ENCODE measurements at regions not wholly inside any gene's neighbourhood (a gene's known extent, or its start where the extent isn't known, plus 50 kb on each side); places are given as distances from the start of the nearest gene placed in this dataset.

GRCh38 chr11:26162291-26162690, 169.6 kb upstream of the ANO3 start:
- Histone ChIP-seq H3K4me1 (ENCODE audit: insufficient read depth) (no peaks in the 10 kb centered on the region), H3F3A (ENCODE audit: insufficient read depth) (no peaks in the 10 kb centered on the region), H3K27ac (no peak overlapping the region), H3K79me2 (ENCODE audit: insufficient read depth) (no peaks in the 10 kb centered on the region), H3K9ac (no peak overlapping the region), H3K27me3 (replicated peaks; ENCODE audit: insufficient read depth) (no peaks in the 10 kb centered on the region), H4K20me1 (ENCODE audit: insufficient read depth) (no peaks in the 10 kb centered on the region), H2AFZ (no peak overlapping the region), H3K9me3 (ENCODE audit: low read depth) (no peaks in the 10 kb centered on the region), H3K36me3 (ENCODE audit: low read depth) (no peaks in the 10 kb centered on the region), H3K4me3 (no peak overlapping the region), H3K9me2 (ENCODE audit: insufficient read depth) (no peaks in the 10 kb centered on the region), H3K4me2 (ENCODE audit: unreplicated experiment) (no peak overlapping the region)
- in situ Hi-C loops (cut with MboI) = no loop called here
- WGBS, 2 experiments (ENCODE audit: low coverage in 1 of 2, low lambda C conversion rate in 2 of 2, missing lambda C conversion rate in 2 of 2) = 61 to 73% methylated on average over 2 of the region's 2 CpGs
- DNase-seq = no peak
- no peak for TF ChIP-seq EZH2 (IDR thresholded peaks at IDR 0.05; ENCODE audit: insufficient read depth, poor library complexity, severe bottlenecking)
- no peak for TF ChIP-seq EZH2phosphoT487 (IDR thresholded peaks at IDR 0.05; ENCODE audit: insufficient read depth, low read depth)

DNA sequence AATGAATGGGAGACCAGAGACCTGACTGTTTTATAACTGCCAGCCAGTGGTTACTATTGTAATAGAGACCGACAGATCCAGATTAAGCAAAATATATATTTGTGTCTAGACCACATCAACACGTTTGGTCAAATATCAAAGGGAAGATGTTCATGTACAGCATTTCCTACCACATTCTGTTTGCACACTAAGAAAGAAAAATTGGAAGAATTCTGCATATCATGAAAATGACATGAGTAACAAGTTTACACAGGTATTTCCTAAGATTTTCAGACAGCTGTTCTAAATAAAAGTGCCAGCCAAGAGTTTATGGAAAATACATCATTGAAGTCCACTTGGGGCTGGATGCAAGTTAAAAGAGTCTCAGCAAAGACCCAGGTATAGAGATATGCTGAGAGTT, 145.5 kb upstream of the ANO3 start:
- no peak for TF ChIP-seq EZH2phosphoT487 (IDR thresholded peaks at IDR 0.05; ENCODE audit: insufficient read depth, low read depth)
- no peak for TF ChIP-seq EZH2 (IDR thresholded peaks at IDR 0.05; ENCODE audit: insufficient read depth, poor library complexity, severe bottlenecking)
- Histone ChIP-seq H3K9ac (no peak overlapping the region), H3K4me3 (no peak overlapping the region), H2AFZ (0 out of 2 replicates have a peak overlapping the region, but pooled peaks have one; percentile 6), H3K9me3 (ENCODE audit: low read depth) (no peaks in the 10 kb centered on the region), H3K27ac (no peak overlapping the region), H3K27me3 (replicated peaks; ENCODE audit: insufficient read depth) (no peaks in the 10 kb centered on the region), H3K79me2 (ENCODE audit: insufficient read depth) (no peaks in the 10 kb centered on the region), H3F3A (ENCODE audit: insufficient read depth) (peaks cover 35% of the 10 kb centered on the region), H3K36me3 (ENCODE audit: low read depth) (no peaks in the 10 kb centered on the region), H3K9me2 (ENCODE audit: insufficient read depth) (no peaks in the 10 kb centered on the region), H4K20me1 (ENCODE audit: insufficient read depth) (no peaks in the 10 kb centered on the region), H3K4me1 (ENCODE audit: insufficient read depth) (peaks cover 46% of the 10 kb centered on the region), H3K4me2 (ENCODE audit: unreplicated experiment) (no peak overlapping the region)
- in situ Hi-C loops (cut with MboI) = no loop called here
- 72 to 81% methylated on average over 2 of the region's 2 CpGs for WGBS, 2 experiments (ENCODE audit: low coverage in 1 of 2, low lambda C conversion rate in 2 of 2, missing lambda C conversion rate in 2 of 2)
- no peak for DNase-seq

- peak overlapping the region; percentile 39 for H3K27ac ChIP-seq
- H3K9me3 ChIP-seq (ENCODE audit: low read depth) = no peaks in the 10 kb centered on the region
- H3K4me2 ChIP-seq (ENCODE audit: unreplicated experiment) = peak overlapping the region; percentile 72
- no peak for TF ChIP-seq EZH2phosphoT487 (IDR thresholded peaks at IDR 0.05; ENCODE audit: insufficient read depth, low read depth)
- no peak for TF ChIP-seq EZH2 (IDR thresholded peaks at IDR 0.05; ENCODE audit: insufficient read depth, poor library complexity, severe bottlenecking)
- peaks cover 46% of the 10 kb centered on the region for H3K4me1 ChIP-seq (ENCODE audit: insufficient read depth)
- no peaks in the 10 kb centered on the region for H3K9me2 ChIP-seq (ENCODE audit: insufficient read depth)
- no peaks in the 10 kb centered on the region for H3K36me3 ChIP-seq (ENCODE audit: low read depth)
- H3K9ac ChIP-seq = no peak overlapping the region
- peak overlapping the region; percentile 47 for H3K4me3 ChIP-seq
- no peaks in the 10 kb centered on the region for H3K27me3 ChIP-seq (replicated peaks; ENCODE audit: insufficient read depth)
- in situ Hi-C loops (cut with MboI) = no loop called here
- H3K79me2 ChIP-seq (ENCODE audit: insufficient read depth) = no peaks in the 10 kb centered on the region
- DNase-seq = peak; percentile 82
- no peaks in the 10 kb centered on the region for H4K20me1 ChIP-seq (ENCODE audit: insufficient read depth)
- H3F3A ChIP-seq (ENCODE audit: insufficient read depth) = peaks cover 35% of the 10 kb centered on the region
- H2AFZ ChIP-seq = peak overlapping the region; percentile 43; the same call in 1 of the 2 replicates
- 0% methylated on average over 2 of the region's 2 CpGs for WGBS, 2 experiments (ENCODE audit: low coverage in 1 of 2, low lambda C conversion rate in 2 of 2, missing lambda C conversion rate in 2 of 2)
These were observed 144.3 kb upstream of the ANO3 start for GRCh38 chr11:26187639-26188038.

DNA sequence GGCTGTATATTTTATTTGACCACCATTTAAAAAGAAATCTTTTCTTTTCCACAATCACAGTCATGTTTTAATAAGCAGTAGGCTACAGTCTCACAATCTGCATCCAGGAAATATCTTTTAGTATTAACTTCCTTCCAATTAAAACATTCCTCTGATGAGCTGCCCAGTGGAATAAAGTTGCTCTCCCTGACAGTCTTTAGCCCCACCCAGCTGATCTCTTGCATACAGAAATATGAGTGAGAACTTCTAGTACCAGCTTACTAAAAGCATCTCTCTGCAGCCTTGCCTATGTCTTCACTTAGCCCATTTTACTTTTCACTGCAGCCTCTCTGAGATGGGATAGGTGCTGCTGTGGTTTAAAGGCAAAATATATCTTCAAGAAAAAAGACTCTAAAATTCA, 143.4 kb upstream of the ANO3 start:
- TF ChIP-seq EZH2phosphoT487 (IDR thresholded peaks at IDR 0.05; ENCODE audit: insufficient read depth, low read depth) (no peak), EZH2 (IDR thresholded peaks at IDR 0.05; ENCODE audit: insufficient read depth, poor library complexity, severe bottlenecking) (no peak)
- H3K9me2 ChIP-seq (ENCODE audit: insufficient read depth) = no peaks in the 10 kb centered on the region
- no peaks in the 10 kb centered on the region for H4K20me1 ChIP-seq (ENCODE audit: insufficient read depth)
- peak overlapping the region; percentile 72 for H3K4me2 ChIP-seq (ENCODE audit: unreplicated experiment)
- H3F3A ChIP-seq (ENCODE audit: insufficient read depth) = peaks cover 35% of the 10 kb centered on the region
- H3K27ac ChIP-seq = peak overlapping the region; percentile 5
- in situ Hi-C loops (cut with MboI) = no loop called here
- no peaks in the 10 kb centered on the region for H3K9me3 ChIP-seq (ENCODE audit: low read depth)
- H3K4me3 ChIP-seq = peak overlapping the region; percentile 6; the same call in 1 of the 2 replicates
- no peak overlapping the region for H2AFZ ChIP-seq
- H3K27me3 ChIP-seq (replicated peaks; ENCODE audit: insufficient read depth) = no peaks in the 10 kb centered on the region
- H3K79me2 ChIP-seq (ENCODE audit: insufficient read depth) = no peaks in the 10 kb centered on the region
- no peak overlapping the region for H3K9ac ChIP-seq
- no peaks in the 10 kb centered on the region for H3K36me3 ChIP-seq (ENCODE audit: low read depth)
- peaks cover 48% of the 10 kb centered on the region for H3K4me1 ChIP-seq (ENCODE audit: insufficient read depth)
- peak; percentile 55 for DNase-seq

DNA sequence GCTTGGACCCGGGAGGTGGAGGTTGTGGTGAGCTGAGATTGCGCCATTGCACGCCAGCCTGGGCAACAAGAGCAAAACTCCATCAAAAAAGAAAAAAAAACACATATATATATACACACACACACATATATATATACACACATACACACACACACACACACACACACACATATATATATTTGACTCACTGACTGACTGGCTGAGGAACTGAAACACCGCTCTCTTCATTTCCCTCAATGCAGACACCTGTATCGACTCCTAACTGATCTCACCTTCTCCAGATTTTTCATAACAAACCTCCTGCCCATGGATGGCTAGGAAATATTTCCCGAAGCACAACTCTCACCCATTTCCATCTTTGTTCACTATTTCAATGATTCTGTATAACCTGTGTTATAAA, 140.7 kb upstream of the ANO3 start:
- DNase-seq = no peak
- in situ Hi-C loops (cut with MboI) = no loop called here
- Histone ChIP-seq H3K9ac (no peak overlapping the region), H3K9me2 (ENCODE audit: insufficient read depth) (no peaks in the 10 kb centered on the region), H3K27ac (no peak overlapping the region), H3K36me3 (ENCODE audit: low read depth) (no peaks in the 10 kb centered on the region), H4K20me1 (ENCODE audit: insufficient read depth) (no peaks in the 10 kb centered on the region), H3F3A (ENCODE audit: insufficient read depth) (peaks cover 42% of the 10 kb centered on the region), H3K27me3 (replicated peaks; ENCODE audit: insufficient read depth) (no peaks in the 10 kb centered on the region), H3K4me3 (no peak overlapping the region), H3K9me3 (ENCODE audit: low read depth) (no peaks in the 10 kb centered on the region), H3K79me2 (ENCODE audit: insufficient read depth) (no peaks in the 10 kb centered on the region), H3K4me1 (ENCODE audit: insufficient read depth) (peaks cover 52% of the 10 kb centered on the region), H2AFZ (no peak overlapping the region), H3K4me2 (ENCODE audit: unreplicated experiment) (no peak overlapping the region)
- 95 to 98% methylated on average over 6 of the region's 6 CpGs for WGBS, 2 experiments (ENCODE audit: low coverage in 1 of 2, low lambda C conversion rate in 2 of 2, missing lambda C conversion rate in 2 of 2)
- TF ChIP-seq EZH2 (IDR thresholded peaks at IDR 0.05; ENCODE audit: insufficient read depth, poor library complexity, severe bottlenecking) (no peak), EZH2phosphoT487 (IDR thresholded peaks at IDR 0.05; ENCODE audit: insufficient read depth, low read depth) (no peak)

All from GM23248 (cell line).